Hepatocyte (in vitro differentiated cells): ENCODE measurements at regions not wholly inside any gene's neighbourhood (a gene's known extent, or its start where the extent isn't known, plus 50 kb on each side); places are given as distances from the start of the nearest gene placed in this dataset.

ENCODE experiments used
- DNase-seq: peaks from one replicate; pipeline ENCODE4 v3.0.0-alpha.2; 2016; ENCODE audit warnings: low spot score
- H2AFZ ChIP-seq: fragments of 200-600 bp; sonication (generic); 2 replicates; pipeline ENCODE4 v1.6.0; 2016; ENCODE audit warnings: antibody characterized with exemption, mild to moderate bottlenecking
- H3K27ac ChIP-seq: fragments of 200-600 bp; sonication (generic); 2 replicates; pipeline ENCODE4 v1.5.1; 2016; ENCODE audit warnings: mild to moderate bottlenecking
- H3K27me3 ChIP-seq: fragments of 200-600 bp; sonication (generic); 2 replicates; pipeline ENCODE4 v1.6.1; 2016
- H3K36me3 ChIP-seq: fragments of 200-600 bp; sonication (generic); replicated peaks from 2 replicates; pipeline ENCODE4 v1.5.1; 2016; ENCODE audit warnings: low read depth; ENCODE audit not compliant: insufficient read depth
- H3K4me1 ChIP-seq: fragments of 200-600 bp; sonication (generic); 2 replicates; pipeline ENCODE4 v1.5.1; 2016; ENCODE audit warnings: mild to moderate bottlenecking, moderate library complexity; ENCODE audit not compliant: insufficient read depth
- H3K4me2 ChIP-seq: fragments of 200-600 bp; sonication (generic); 2 replicates; pipeline ENCODE4 v1.6.0; 2016
- H3K4me3 ChIP-seq: fragments of 200-600 bp; sonication (generic); 2 replicates; pipeline ENCODE4 v1.5.1; 2016; ENCODE audit warnings: mild to moderate bottlenecking
- H3K79me2 ChIP-seq: fragments of 200-600 bp; sonication (generic); 2 replicates; pipeline ENCODE4 v1.6.0; 2017; ENCODE audit warnings: mild to moderate bottlenecking
- H3K9me2 ChIP-seq: fragments of 200-600 bp; sonication (generic); replicated peaks from 2 replicates; pipeline ENCODE4 v1.6.0; 2017; ENCODE audit warnings: mild to moderate bottlenecking; ENCODE audit not compliant: insufficient read depth
- H3K9me3 ChIP-seq: fragments of 200-600 bp; sonication (generic); 2 replicates; pipeline ENCODE4 v1.5.1; 2016; ENCODE audit warnings: low read depth, mild to moderate bottlenecking
- H4K20me1 ChIP-seq: fragments of 200-600 bp; sonication (generic); 2 replicates; pipeline ENCODE4 v1.6.0; 2016; ENCODE audit warnings: mild to moderate bottlenecking; ENCODE audit not compliant: insufficient read depth, poor library complexity, severe bottlenecking
- EZH2 ChIP-seq: fragments of 200-600 bp; sonication (generic); IDR thresholded peaks from 2 replicates; pipeline ENCODE4 v1.6.1; 2016; ENCODE audit warnings: antibody characterized with exemption, mild to moderate bottlenecking, borderline replicate concordance
- EZH2phosphoT487 ChIP-seq: fragments of 200-600 bp; sonication (generic); IDR thresholded peaks from one replicate; pipeline ENCODE4 v1.6.1; 2018; ENCODE audit warnings: antibody characterized with exemption, mild to moderate bottlenecking, low read depth, moderate library complexity; ENCODE audit not compliant: unreplicated experiment, severe bottlenecking
- WGBS: methylation state at CpG from one replicate; pipeline ENCODE4 v1.1.6; 2016; ENCODE audit warnings: low lambda C conversion rate; ENCODE audit errors: missing lambda C conversion rate; 5-methylcytosine and 5-hydroxymethylcytosine counted together
- TF ChIP-seq, protein P1 (sequence below): fragments of 200-600 bp; sonication (generic); IDR thresholded peaks from 2 replicates; pipeline ENCODE4 v1.5.1; 2016; ENCODE audit warnings: antibody characterized with exemption, mild to moderate bottlenecking; ENCODE audit not compliant: poor library complexity

DNA sequence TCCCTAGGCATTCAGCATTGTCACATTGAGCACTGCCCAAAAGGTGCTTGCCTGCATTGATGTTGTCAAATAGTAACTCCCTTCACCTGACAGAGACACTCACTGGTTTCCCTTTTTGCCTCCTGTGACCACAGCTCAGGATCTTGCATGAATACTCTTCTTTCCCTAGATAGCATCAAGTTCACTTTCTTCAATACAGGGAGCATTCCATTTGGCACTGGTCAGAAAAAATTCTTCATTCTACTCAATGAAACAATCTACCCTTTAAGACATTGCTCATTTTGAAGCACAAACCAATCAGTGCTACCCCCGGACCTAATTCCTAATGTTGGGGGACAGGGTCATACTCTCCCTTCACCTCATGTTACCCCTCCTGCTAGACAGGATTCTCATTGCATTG is 319.0 kb upstream of the SNX7 start:
- TF ChIP-seq, protein P1, sequence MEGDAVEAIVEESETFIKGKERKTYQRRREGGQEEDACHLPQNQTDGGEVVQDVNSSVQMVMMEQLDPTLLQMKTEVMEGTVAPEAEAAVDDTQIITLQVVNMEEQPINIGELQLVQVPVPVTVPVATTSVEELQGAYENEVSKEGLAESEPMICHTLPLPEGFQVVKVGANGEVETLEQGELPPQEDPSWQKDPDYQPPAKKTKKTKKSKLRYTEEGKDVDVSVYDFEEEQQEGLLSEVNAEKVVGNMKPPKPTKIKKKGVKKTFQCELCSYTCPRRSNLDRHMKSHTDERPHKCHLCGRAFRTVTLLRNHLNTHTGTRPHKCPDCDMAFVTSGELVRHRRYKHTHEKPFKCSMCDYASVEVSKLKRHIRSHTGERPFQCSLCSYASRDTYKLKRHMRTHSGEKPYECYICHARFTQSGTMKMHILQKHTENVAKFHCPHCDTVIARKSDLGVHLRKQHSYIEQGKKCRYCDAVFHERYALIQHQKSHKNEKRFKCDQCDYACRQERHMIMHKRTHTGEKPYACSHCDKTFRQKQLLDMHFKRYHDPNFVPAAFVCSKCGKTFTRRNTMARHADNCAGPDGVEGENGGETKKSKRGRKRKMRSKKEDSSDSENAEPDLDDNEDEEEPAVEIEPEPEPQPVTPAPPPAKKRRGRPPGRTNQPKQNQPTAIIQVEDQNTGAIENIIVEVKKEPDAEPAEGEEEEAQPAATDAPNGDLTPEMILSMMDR, result no peak
- TF ChIP-seq EZH2phosphoT487 (no peak), EZH2 (no peak)
- no peak overlapping the region for H2AFZ ChIP-seq
- no peak overlapping the region for H3K27ac ChIP-seq
- whole genome bisulfite sequencing, result 75% methylated on average over 1 of the region's 1 CpG
- no peaks in the 10 kb centered on the region for H3K79me2 ChIP-seq
- no peaks in the 10 kb centered on the region for H3K9me2 ChIP-seq
- no peaks in the 10 kb centered on the region for H3K36me3 ChIP-seq
- H3K27me3 ChIP-seq, result no peaks in the 10 kb centered on the region
- H3K4me3 ChIP-seq, result no peak overlapping the region
- no peak for DNase-seq
- no peaks in the 10 kb centered on the region for H4K20me1 ChIP-seq
- H3K4me1 ChIP-seq, result no peaks in the 10 kb centered on the region
- no peak overlapping the region for H3K4me2 ChIP-seq
- no peaks in the 10 kb centered on the region for H3K9me3 ChIP-seq

DNA sequence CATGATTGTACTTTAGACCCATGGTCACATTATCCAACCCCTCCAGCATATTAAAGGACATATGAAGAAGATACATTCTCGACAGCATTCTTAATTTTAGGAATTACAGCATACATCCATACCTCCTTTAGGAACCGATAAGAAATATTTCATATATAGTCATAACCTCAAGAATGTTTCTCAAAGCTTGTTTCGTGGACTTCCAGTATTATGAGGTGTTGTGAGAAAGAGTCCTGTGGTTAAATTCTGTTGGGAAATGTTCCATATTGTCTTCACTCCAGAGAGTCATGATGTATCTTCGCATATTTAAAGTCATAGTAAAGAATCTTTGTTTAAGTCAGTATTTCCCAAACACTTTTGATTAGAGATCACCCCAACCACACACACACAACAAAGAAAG is 321.0 kb upstream of the SNX7 start:
- H3K4me1 ChIP-seq, result no peaks in the 10 kb centered on the region
- no peak for DNase-seq
- H3K36me3 ChIP-seq, result no peaks in the 10 kb centered on the region
- 92% methylated on average over 4 of the region's 4 CpGs for WGBS
- H3K9me3 ChIP-seq, result no peaks in the 10 kb centered on the region
- H3K27me3 ChIP-seq, result no peaks in the 10 kb centered on the region
- H4K20me1 ChIP-seq, result no peaks in the 10 kb centered on the region
- TF ChIP-seq, protein P1, result no peak
- TF ChIP-seq EZH2phosphoT487 (no peak), EZH2 (no peak)
- H2AFZ ChIP-seq, result no peak overlapping the region
- H3K79me2 ChIP-seq, result no peaks in the 10 kb centered on the region
- no peak overlapping the region for H3K27ac ChIP-seq
- no peaks in the 10 kb centered on the region for H3K9me2 ChIP-seq
- H3K4me2 ChIP-seq, result no peak overlapping the region
- H3K4me3 ChIP-seq, result no peak overlapping the region

DNA sequence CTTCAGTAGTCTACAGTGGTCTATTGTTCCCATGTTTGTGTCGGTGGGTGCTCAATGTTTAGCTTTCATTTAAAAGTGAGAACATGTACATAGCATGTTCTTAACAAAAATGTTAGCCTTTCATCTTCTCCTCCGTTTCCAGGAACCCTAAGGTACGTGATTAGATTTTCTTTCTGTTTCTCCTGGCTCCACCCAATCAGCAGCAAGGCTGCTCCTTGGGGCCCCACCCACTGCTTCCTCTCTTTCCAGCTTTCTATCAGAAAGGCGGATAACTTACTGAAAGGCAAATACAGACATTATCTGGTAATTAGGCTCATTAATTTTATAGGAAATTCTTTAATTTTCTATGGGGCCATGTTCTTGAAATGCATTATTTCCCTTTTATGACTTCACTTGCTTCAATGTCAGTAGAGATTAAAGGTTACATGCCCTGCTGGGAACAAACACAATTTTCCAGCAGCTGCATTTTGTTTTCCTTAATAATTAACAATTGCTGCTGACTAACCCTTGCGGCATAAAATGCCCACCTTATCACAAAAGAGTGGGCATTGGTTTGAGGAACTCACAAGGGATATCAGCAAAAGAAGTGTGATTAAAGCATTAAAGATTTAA is 324.9 kb upstream of the SNX7 start:
- H3K36me3 ChIP-seq, result no peaks in the 10 kb centered on the region
- peak; percentile 33 for DNase-seq
- no peaks in the 10 kb centered on the region for H3K4me1 ChIP-seq
- no peaks in the 10 kb centered on the region for H4K20me1 ChIP-seq
- peak overlapping the region; percentile 47 for H2AFZ ChIP-seq
- no peak overlapping the region for H3K27ac ChIP-seq
- peak overlapping the region; percentile 24 for H3K4me3 ChIP-seq
- no peaks in the 10 kb centered on the region for H3K79me2 ChIP-seq
- TF ChIP-seq EZH2 (no peak), EZH2phosphoT487 (no peak)
- TF ChIP-seq, protein P1, result no peak
- H3K4me2 ChIP-seq, result peak overlapping the region; percentile 64
- H3K9me3 ChIP-seq, result no peaks in the 10 kb centered on the region
- no peaks in the 10 kb centered on the region for H3K27me3 ChIP-seq
- no peaks in the 10 kb centered on the region for H3K9me2 ChIP-seq
- 56% methylated on average over 5 of the region's 5 CpGs for WGBS

DNA sequence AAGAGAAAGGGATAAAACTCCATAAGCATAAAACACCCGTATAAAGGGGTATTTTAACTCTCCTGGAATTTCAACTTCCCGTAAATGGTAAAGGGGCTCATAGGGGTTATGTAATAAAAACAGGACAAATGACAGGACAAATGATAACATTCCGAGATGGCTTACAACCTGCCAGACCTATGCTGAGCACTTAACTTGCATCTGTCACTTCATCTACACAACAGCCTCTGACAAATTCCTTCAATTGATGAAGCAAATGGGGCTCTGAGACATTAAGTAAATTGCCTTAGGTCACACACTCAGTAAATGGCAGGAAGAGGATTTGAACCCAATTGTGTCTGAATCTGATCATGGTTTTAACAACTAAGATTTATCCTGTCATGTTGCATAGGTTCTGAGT is 327.6 kb upstream of the SNX7 start:
- no peaks in the 10 kb centered on the region for H3K79me2 ChIP-seq
- no peak overlapping the region for H2AFZ ChIP-seq
- no peaks in the 10 kb centered on the region for H3K36me3 ChIP-seq
- H3K27me3 ChIP-seq, result no peaks in the 10 kb centered on the region
- no peak for TF ChIP-seq EZH2phosphoT487
- no peak for TF ChIP-seq EZH2
- TF ChIP-seq, protein P1, result no peak
- H4K20me1 ChIP-seq, result no peaks in the 10 kb centered on the region
- no peaks in the 10 kb centered on the region for H3K9me3 ChIP-seq
- H3K4me3 ChIP-seq, result no peak overlapping the region
- H3K4me1 ChIP-seq, result no peaks in the 10 kb centered on the region
- H3K27ac ChIP-seq, result no peak overlapping the region
- H3K9me2 ChIP-seq, result no peaks in the 10 kb centered on the region
- WGBS, result 52% methylated on average over 3 of the region's 3 CpGs
- no peak overlapping the region for H3K4me2 ChIP-seq
- DNase-seq, result no peak
